Mesothelial cell of epicardium (in vitro differentiated cells): ENCODE measurements at regions not wholly inside any gene's neighbourhood (a gene's known extent, or its start where the extent isn't known, plus 50 kb on each side); places are given as distances from the start of the nearest gene placed in this dataset.

Experiments
- DNase-seq, 2 experiments: peaks; one replicate each; pipeline ENCODE4 v3.0.0; 2021; ENCODE audit warnings: low spot score in 2 of 2; ENCODE audit not compliant: unreplicated experiment in 2 of 2
- H3K27ac Mint-ChIP-seq: 2 replicates; pipeline ENCODE4 v1.8.0; 2021; ENCODE audit warnings: mixed read lengths
- H3K27me3 Mint-ChIP-seq: 2 replicates; pipeline ENCODE4 v1.8.0; 2021; ENCODE audit warnings: low read depth, mixed read lengths
- H3K36me3 Mint-ChIP-seq: 2 replicates; pipeline ENCODE4 v1.8.0; 2021; ENCODE audit warnings: mixed read lengths
- H3K4me1 Mint-ChIP-seq: 2 replicates; pipeline ENCODE4 v1.8.0; 2021; ENCODE audit warnings: mixed read lengths
- H3K4me3 Mint-ChIP-seq: 2 replicates; pipeline ENCODE4 v1.8.0; 2021; ENCODE audit warnings: mild to moderate bottlenecking, moderate library complexity, mixed read lengths
- H3K9me3 Mint-ChIP-seq: 2 replicates; pipeline ENCODE4 v1.8.0; 2021; ENCODE audit warnings: mixed read lengths
- TF ChIP-seq, protein P1 (sequence below): fragments of 200-600 bp; sonication (generic); IDR thresholded peaks from one replicate; pipeline ENCODE4 v1.5.0; 2021; ENCODE audit warnings: antibody characterized with exemption; ENCODE audit not compliant: unreplicated experiment

DNA sequence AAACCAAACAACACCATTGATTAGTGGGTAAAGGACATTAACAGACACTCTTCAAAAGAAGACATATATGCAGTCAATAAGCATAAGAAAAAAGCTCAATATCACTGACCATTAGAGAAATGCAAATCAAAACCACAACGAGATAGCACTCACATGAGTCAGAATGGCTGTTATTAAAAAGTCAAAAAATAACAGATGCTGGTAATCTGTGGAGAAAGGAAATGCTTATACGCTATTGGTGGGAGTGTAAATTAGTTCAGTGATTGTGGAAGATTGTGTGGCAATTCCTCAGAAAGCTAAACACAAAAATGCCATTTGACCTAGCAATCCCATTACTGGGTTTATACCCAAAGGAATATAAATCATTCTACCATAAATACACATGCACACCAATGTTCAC is 182.6 kb downstream of the TRPC6 start:
- Mint-ChIP-seq H3K4me3 (no peak overlapping the region), H3K27me3 (peaks cover 33% of the 10 kb centered on the region), H3K4me1 (peaks cover 1% of the 10 kb centered on the region), H3K9me3 (no peaks in the 10 kb centered on the region), H3K36me3 (no peaks in the 10 kb centered on the region), H3K27ac (no peak overlapping the region)
- TF ChIP-seq, protein P1, sequence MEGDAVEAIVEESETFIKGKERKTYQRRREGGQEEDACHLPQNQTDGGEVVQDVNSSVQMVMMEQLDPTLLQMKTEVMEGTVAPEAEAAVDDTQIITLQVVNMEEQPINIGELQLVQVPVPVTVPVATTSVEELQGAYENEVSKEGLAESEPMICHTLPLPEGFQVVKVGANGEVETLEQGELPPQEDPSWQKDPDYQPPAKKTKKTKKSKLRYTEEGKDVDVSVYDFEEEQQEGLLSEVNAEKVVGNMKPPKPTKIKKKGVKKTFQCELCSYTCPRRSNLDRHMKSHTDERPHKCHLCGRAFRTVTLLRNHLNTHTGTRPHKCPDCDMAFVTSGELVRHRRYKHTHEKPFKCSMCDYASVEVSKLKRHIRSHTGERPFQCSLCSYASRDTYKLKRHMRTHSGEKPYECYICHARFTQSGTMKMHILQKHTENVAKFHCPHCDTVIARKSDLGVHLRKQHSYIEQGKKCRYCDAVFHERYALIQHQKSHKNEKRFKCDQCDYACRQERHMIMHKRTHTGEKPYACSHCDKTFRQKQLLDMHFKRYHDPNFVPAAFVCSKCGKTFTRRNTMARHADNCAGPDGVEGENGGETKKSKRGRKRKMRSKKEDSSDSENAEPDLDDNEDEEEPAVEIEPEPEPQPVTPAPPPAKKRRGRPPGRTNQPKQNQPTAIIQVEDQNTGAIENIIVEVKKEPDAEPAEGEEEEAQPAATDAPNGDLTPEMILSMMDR = no peak
- no peak for DNase-seq

DNA sequence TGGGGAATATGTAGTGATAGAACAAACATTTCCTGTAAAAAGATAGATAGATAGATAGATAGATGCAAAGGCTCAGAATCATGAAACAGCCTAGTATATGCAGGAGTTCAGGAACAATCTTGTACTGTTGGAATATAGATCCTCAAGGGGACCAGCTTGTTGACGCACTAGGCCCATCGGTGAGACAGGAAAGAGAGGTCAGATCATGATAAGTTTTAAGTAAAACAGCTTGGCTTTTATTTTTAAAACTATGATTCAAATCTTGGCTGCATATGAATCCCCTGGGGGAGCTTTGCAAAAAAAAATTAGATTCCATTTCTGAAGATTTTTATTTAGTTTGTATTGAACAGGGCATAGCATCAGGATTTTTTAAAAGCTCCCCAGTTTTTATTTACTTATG is 185.8 kb downstream of the TRPC6 start:
- no peaks in the 10 kb centered on the region for H3K36me3 Mint-ChIP-seq
- no peak overlapping the region for H3K4me3 Mint-ChIP-seq
- no peak overlapping the region for H3K27ac Mint-ChIP-seq
- no peak for DNase-seq
- TF ChIP-seq, protein P1 = no peak
- H3K27me3 Mint-ChIP-seq = peaks cover 20% of the 10 kb centered on the region
- peaks cover 10% of the 10 kb centered on the region for H3K9me3 Mint-ChIP-seq
- H3K4me1 Mint-ChIP-seq = no peaks in the 10 kb centered on the region

DNA sequence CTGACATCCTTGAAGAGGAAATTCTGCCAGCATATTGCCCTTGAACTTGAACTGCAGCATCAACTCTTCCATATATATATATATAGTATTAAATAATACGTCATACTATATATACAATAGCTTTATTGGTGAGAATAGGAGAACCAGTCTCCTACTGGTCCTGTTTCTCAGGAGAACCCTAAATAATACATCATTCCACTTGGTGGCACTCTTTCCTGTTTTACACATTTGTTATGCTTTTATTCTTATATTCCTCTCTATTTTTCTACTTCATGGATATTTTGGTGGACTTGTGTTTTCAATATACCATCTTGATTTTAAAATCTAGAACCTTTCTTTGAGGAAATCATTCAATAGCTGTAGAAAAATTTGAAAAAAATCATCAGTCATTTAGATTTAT is 193.3 kb downstream of the TRPC6 start:
- peaks cover 3% of the 10 kb centered on the region for H3K27me3 Mint-ChIP-seq
- TF ChIP-seq, protein P1 = no peak
- H3K9me3 Mint-ChIP-seq = peaks cover 11% of the 10 kb centered on the region
- H3K27ac Mint-ChIP-seq = no peak overlapping the region
- DNase-seq = no peak
- no peaks in the 10 kb centered on the region for H3K4me1 Mint-ChIP-seq
- H3K36me3 Mint-ChIP-seq = no peaks in the 10 kb centered on the region
- no peak overlapping the region for H3K4me3 Mint-ChIP-seq

DNA sequence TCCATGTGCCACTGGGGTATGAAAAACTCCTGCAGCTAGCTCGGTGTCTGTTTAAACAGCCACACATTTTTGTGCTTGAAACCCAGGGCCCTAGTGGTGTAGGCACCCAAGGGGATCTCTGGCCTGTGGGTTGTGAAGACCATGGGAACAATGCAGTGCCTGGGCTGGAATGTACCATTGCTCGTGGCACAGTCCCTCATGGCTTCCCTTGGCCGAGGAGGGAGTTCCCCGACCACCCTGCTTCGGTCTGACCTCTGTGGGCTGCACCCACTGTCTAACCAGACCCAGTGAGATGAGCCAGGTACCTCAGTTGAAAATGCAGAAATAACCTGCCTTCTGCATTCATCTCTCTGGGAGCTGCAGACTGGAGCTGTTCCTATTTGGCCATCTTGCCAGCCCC is 214.0 kb downstream of the TRPC6 start:
- peaks cover 28% of the 10 kb centered on the region for H3K9me3 Mint-ChIP-seq
- H3K27me3 Mint-ChIP-seq = peaks cover 12% of the 10 kb centered on the region
- no peak overlapping the region for H3K27ac Mint-ChIP-seq
- TF ChIP-seq, protein P1 = no peak
- no peaks in the 10 kb centered on the region for H3K36me3 Mint-ChIP-seq
- H3K4me3 Mint-ChIP-seq = no peak overlapping the region
- no peaks in the 10 kb centered on the region for H3K4me1 Mint-ChIP-seq
- no peak for DNase-seq

DNA sequence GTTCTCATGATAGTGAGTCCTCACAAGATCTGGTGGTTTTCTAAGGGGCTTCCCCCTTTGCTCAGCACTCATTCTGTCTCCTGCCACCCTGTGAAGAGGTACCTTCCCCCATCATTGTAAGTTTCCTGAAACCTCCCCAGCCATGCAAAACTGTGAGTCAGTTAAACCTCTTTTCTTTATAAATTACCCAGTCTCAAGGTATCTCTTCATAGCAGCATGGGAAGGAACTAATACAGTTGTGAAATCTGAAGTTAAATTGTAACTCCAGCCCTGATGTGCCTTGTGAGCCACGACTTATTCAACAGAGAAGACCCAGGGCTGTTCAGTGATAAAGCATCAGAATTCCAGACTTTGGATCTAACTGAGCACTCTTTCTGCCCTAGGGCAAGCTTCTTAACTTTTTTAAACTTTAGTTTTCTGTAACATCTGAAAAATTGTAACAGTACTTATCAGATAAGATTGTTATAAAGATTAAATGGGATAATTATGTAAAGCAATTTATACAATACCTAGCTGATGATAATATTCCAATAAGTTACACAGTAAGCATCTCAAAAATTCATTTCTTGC is 220.0 kb downstream of the TRPC6 start:
- Mint-ChIP-seq H3K4me1 (no peaks in the 10 kb centered on the region), H3K36me3 (no peaks in the 10 kb centered on the region), H3K27ac (no peak overlapping the region), H3K4me3 (no peak overlapping the region), H3K27me3 (peaks cover 26% of the 10 kb centered on the region), H3K9me3 (peaks cover 30% of the 10 kb centered on the region)
- no peak for DNase-seq
- TF ChIP-seq, protein P1 = no peak

DNA sequence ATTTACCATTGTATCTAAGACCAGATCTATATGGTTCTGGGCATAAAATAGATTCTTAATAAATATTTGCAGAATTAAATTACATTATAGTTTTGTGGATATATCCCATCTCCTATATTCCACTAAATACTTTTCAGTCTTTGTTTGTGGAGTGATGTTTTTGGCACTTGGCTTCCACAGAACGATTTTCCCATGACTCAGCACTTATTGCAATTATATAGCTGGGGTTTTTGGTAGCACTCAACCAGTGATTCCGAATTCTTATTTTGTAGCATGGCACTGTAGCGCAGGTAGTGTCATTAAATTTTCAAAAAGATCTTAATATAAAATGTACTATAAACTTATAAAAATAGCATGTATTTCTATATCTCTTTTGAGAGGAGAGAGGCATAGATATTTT is 221.2 kb downstream of the TRPC6 start:
- no peaks in the 10 kb centered on the region for H3K36me3 Mint-ChIP-seq
- TF ChIP-seq, protein P1 = no peak
- H3K9me3 Mint-ChIP-seq = peaks cover 35% of the 10 kb centered on the region
- peaks cover 24% of the 10 kb centered on the region for H3K27me3 Mint-ChIP-seq
- no peak overlapping the region for H3K4me3 Mint-ChIP-seq
- no peak overlapping the region for H3K27ac Mint-ChIP-seq
- no peaks in the 10 kb centered on the region for H3K4me1 Mint-ChIP-seq
- no peak for DNase-seq
